Mucosa of descending colon (tissue), 3 donors: ENCODE measurements at regions not wholly inside any gene's neighbourhood (a gene's known extent, or its start where the extent isn't known, plus 50 kb on each side); places are given as distances from the start of the nearest gene placed in this dataset.
A peak's percentile ranks its signal among the peaks of the same experiment; 100 is the strongest.

Experiments used
- ATAC-seq: fragments of 200-7000 bp; cut with Tn5 transposase; one replicate; pipeline ENCODE4 v1.9.1; 2020; ENCODE audit warnings: mild to moderate bottlenecking, moderate library complexity
- DNase-seq, 3 donors: peaks; one replicate each; pipeline ENCODE4 v3.0.0-alpha.2; 2020
- H3K36me3 ChIP-seq: fragments of 200-600 bp; one replicate; pipeline ENCODE4 v1.8.0; 2021; ENCODE audit warnings: low read depth, mild to moderate bottlenecking
- H3K4me1 ChIP-seq: fragments of 200-600 bp; one replicate; pipeline ENCODE4 v1.8.0; 2021; ENCODE audit warnings: low read depth, mild to moderate bottlenecking
- H3K4me3 ChIP-seq: fragments of 200-600 bp; one replicate; pipeline ENCODE4 v1.8.0; 2021; ENCODE audit warnings: mild to moderate bottlenecking
- H3K9me3 ChIP-seq: fragments of 200-600 bp; one replicate; pipeline ENCODE4 v1.8.0; 2021; ENCODE audit warnings: mild to moderate bottlenecking
- CTCF ChIP-seq: fragments of 200-600 bp; IDR thresholded peaks from one replicate; pipeline ENCODE4 v1.8.0; 2022; ENCODE audit warnings: antibody characterized with exemption, mild to moderate bottlenecking
- intact Hi-C, 2 donors: fragments of 100-400 bp; cut with DNase I in 1 of 2; cut with micrococcal nuclease in 1 of 2; formaldehyde crosslinking; loops; one replicate each; pipeline versions ENCODE4 v1.11.0 to v1.11.1; 2022; cut with DNase I, micrococcal nuclease
- donor health status: DM: no; HTN: no; CAD: no; lungs with moderate emphysema.
- donor health status: DM: no; HTN: no; CAD: no.
- donor health status: DM: no; HTN: yes; CAD: no.

GRCh38 chr5:4189317-4189716 is 593.7 kb downstream of the IRX1 start:
- Histone ChIP-seq H3K9me3 (peaks cover 6% of the 10 kb centered on the region), H3K4me3 (no peak overlapping the region), H3K36me3 (no peaks in the 10 kb centered on the region), H3K4me1 (no peaks in the 10 kb centered on the region)
- TF ChIP-seq CTCF, result no peak
- intact Hi-C loops, result no loop called here
- no peak for DNase-seq
- ATAC-seq, result no peak

GRCh38 chr5:4191041-4191440 is 595.4 kb downstream of the IRX1 start:
- Histone ChIP-seq H3K4me1 (no peaks in the 10 kb centered on the region), H3K4me3 (no peak overlapping the region), H3K9me3 (no peaks in the 10 kb centered on the region), H3K36me3 (no peaks in the 10 kb centered on the region)
- intact Hi-C loops, result no loop called here
- TF ChIP-seq CTCF, result no peak
- ATAC-seq (no peak), DNase-seq (no peak)

GRCh38 chr5:4191703-4192102 is 596.1 kb downstream of the IRX1 start:
- intact Hi-C loops, result no loop called here
- DNase-seq (no peak), ATAC-seq (no peak)
- no peak for TF ChIP-seq CTCF
- Histone ChIP-seq H3K4me3 (no peak overlapping the region), H3K4me1 (no peaks in the 10 kb centered on the region), H3K9me3 (no peaks in the 10 kb centered on the region), H3K36me3 (no peaks in the 10 kb centered on the region)

GRCh38 chr5:4192111-4192510 is 596.5 kb downstream of the IRX1 start:
- Histone ChIP-seq H3K9me3 (no peaks in the 10 kb centered on the region), H3K4me1 (no peaks in the 10 kb centered on the region), H3K4me3 (no peak overlapping the region), H3K36me3 (no peaks in the 10 kb centered on the region)
- no peak for TF ChIP-seq CTCF
- no peak for ATAC-seq
- intact Hi-C loops, result no loop called here
- DNase-seq, result no peak

- no peaks in the 10 kb centered on the region for H3K36me3 ChIP-seq
- no peak overlapping the region for H3K4me3 ChIP-seq
- TF ChIP-seq CTCF, result no peak
- no peaks in the 10 kb centered on the region for H3K9me3 ChIP-seq
- no peak for ATAC-seq
- no peak for DNase-seq
- intact Hi-C loops, result no loop called here
- H3K4me1 ChIP-seq, result no peaks in the 10 kb centered on the region
Measured at GRCh38 chr5:4196744-4197143, 601.1 kb downstream of the IRX1 start.

GRCh38 chr5:4197151-4197550 is 601.5 kb downstream of the IRX1 start:
- ATAC-seq (no peak), DNase-seq (peak in 1 of 3 donors; percentile 3)
- H3K4me3 ChIP-seq, result no peak overlapping the region
- H3K36me3 ChIP-seq, result no peaks in the 10 kb centered on the region
- H3K9me3 ChIP-seq, result no peaks in the 10 kb centered on the region
- no peaks in the 10 kb centered on the region for H3K4me1 ChIP-seq
- intact Hi-C loops, result no loop called here
- TF ChIP-seq CTCF, result no peak
